NT2/D1 (cell line): ENCODE measurements at regions not wholly inside any gene's neighbourhood (a gene's known extent, or its start where the extent isn't known, plus 50 kb on each side); places are given as distances from the start of the nearest gene placed in this dataset.

Experiments
- DNase-seq: peaks from one replicate; pipeline ENCODE4 v3.0.0-alpha.2; 2011; ENCODE audit warnings: low read depth, low spot score
- H3K27me3 ChIP-seq: 2 replicates; pipeline ENCODE4 v1.6.0; 2011; ENCODE audit warnings: mild to moderate bottlenecking; ENCODE audit not compliant: insufficient read length, insufficient read depth
- H3K36me3 ChIP-seq: 2 replicates; pipeline ENCODE4 v1.6.1; 2011; ENCODE audit warnings: mild to moderate bottlenecking, low read length, mixed read lengths; ENCODE audit not compliant: insufficient read depth, insufficient read length
- H3K4me1 ChIP-seq: 2 replicates; pipeline ENCODE4 v1.5.1; 2011; ENCODE audit not compliant: insufficient read depth, insufficient read length
- H3K4me3 ChIP-seq: 2 replicates; pipeline ENCODE4 v1.5.1; 2011; ENCODE audit warnings: low read depth; ENCODE audit not compliant: insufficient read length
- H3K9ac ChIP-seq: 2 replicates; pipeline ENCODE4 v1.6.0; 2011; ENCODE audit warnings: low read depth; ENCODE audit not compliant: insufficient read length
- H3K9me3 ChIP-seq: 2 replicates; pipeline ENCODE4 v1.5.1; 2011; ENCODE audit warnings: mild to moderate bottlenecking, low read length; ENCODE audit not compliant: insufficient read depth
- SUZ12 ChIP-seq: IDR thresholded peaks from 2 replicates; pipeline ENCODE4 v1.6.1; 2011; ENCODE audit not compliant: insufficient read length, insufficient read depth; ENCODE audit errors: extremely low read depth
- YY1 ChIP-seq: IDR thresholded peaks from 2 replicates; pipeline ENCODE4 v1.6.1; 2011; ENCODE audit not compliant: insufficient read length, insufficient read depth
- ZNF274 ChIP-seq: IDR thresholded peaks from 2 replicates; pipeline ENCODE4 v1.6.1; 2011; ENCODE audit warnings: mild to moderate bottlenecking, low read depth, low read length

DNA sequence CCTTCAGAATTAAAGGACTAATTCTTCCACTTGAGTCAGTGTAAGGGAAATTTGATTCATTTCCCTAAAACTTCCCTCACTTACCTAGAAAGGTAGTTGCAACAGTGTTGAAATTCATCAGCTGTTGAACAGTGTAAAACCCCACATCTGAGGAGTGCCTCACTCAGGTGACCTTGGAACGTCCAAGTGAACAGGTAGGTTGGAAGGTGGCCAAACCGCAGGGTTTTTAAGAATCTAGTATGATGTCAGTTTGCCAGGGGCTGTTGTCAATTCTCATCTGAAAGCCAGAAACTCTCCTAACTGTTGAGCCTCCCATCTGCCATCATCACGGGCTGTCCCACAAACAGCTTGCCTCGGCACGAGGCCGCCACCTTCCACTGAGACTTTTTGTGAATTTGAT lies 105.7 kb downstream of the TMEM174 start:
- H3K9ac ChIP-seq = no peak overlapping the region
- peaks cover 3% of the 10 kb centered on the region for H3K4me1 ChIP-seq
- DNase-seq = no peak
- no peaks in the 10 kb centered on the region for H3K9me3 ChIP-seq
- H3K36me3 ChIP-seq = no peaks in the 10 kb centered on the region
- TF ChIP-seq ZNF274 = no peak
- TF ChIP-seq YY1 = no peak
- TF ChIP-seq SUZ12 = no peak
- no peak overlapping the region for H3K4me3 ChIP-seq
- no peaks in the 10 kb centered on the region for H3K27me3 ChIP-seq

GRCh38 chr5:73274881-73275663 lies 102.1 kb downstream of the TMEM174 start:
- no peaks in the 10 kb centered on the region for H3K9me3 ChIP-seq
- no peak overlapping the region for H3K9ac ChIP-seq
- H3K36me3 ChIP-seq = no peaks in the 10 kb centered on the region
- no peaks in the 10 kb centered on the region for H3K27me3 ChIP-seq
- H3K4me3 ChIP-seq = no peak overlapping the region
- no peaks in the 10 kb centered on the region for H3K4me1 ChIP-seq
- TF ChIP-seq SUZ12 = no peak
- no peak for TF ChIP-seq YY1
- TF ChIP-seq ZNF274 = no peak
- DNase-seq = no peak

DNA sequence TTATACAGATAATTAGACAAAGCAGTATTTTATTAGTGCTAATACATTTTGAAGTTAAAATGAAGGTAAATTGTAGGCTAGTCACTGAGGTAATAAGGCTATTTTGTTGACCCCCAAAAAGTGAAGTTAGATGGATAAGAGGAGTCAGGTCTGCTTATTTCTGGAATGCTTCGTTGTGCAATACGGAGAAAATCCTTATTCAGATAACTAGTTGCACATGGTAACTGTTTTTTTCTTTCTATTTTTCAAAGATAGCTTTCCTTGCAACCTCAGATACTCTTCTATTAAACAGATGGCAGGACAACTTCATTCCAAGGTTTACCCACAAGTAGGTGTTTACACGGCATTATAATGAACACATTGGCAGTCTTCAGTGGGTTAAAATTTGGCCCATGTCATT lies 101.1 kb downstream of the TMEM174 start:
- Histone ChIP-seq H3K36me3 (no peaks in the 10 kb centered on the region), H3K27me3 (no peaks in the 10 kb centered on the region), H3K9ac (no peak overlapping the region), H3K4me1 (no peaks in the 10 kb centered on the region), H3K9me3 (no peaks in the 10 kb centered on the region), H3K4me3 (no peak overlapping the region)
- no peak for DNase-seq
- TF ChIP-seq YY1 (no peak), ZNF274 (no peak), SUZ12 (no peak)

DNA sequence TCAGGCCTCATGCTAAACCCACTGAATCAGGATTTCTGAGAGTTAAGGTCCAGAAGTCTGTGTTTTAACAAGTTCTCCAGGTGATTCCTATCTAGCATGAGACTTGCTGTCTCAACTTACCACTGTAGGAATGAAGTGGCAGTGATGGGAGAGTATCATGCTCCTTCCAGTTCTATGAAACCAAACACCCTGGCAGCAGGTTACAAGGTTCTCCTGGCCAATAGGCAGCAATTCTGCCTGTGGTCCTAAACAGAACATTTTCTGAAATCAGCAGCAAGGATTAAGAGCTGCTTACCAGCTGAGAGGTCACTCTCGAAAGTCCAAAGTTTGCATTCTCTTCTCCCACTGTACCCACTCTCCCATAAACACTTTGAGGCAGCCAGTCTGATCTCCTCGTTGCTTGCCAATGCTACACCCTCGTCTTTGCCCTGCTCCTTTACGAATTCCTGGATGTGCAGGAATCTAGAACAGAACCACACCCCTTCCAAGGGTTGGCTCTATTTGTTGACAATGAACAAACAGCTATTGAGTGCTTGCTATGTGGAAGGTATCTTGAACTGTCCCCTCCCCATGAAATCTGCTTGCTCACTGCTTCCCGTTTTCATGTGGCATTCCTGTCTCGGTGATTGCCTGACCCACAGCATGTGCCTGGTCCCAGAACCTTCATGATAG lies 100.5 kb downstream of the TMEM174 start:
- H3K9me3 ChIP-seq = no peaks in the 10 kb centered on the region
- no peak for DNase-seq
- no peaks in the 10 kb centered on the region for H3K36me3 ChIP-seq
- TF ChIP-seq SUZ12 (no peak), ZNF274 (no peak), YY1 (no peak)
- no peak overlapping the region for H3K9ac ChIP-seq
- no peak overlapping the region for H3K4me3 ChIP-seq
- no peaks in the 10 kb centered on the region for H3K27me3 ChIP-seq
- H3K4me1 ChIP-seq = no peaks in the 10 kb centered on the region

DNA sequence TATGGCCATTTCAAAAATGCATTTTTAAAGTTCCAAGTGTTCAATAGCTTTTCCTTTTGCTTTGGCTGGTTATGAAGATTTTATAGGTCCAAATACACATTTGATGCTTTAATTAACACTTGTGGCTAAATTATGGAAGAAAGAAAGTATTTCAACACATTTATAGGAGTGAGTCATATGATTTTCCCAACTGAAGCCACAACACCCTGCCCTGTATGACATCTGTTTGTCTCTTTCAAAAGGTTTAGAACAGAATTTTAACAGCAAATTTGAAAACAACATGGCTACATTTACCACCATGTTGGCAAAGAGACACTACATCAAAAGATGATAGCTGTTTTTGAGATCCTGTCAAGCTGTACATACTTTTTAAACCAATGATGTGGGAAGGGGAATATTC lies 99.4 kb downstream of the TMEM174 start:
- no peak for DNase-seq
- no peaks in the 10 kb centered on the region for H3K36me3 ChIP-seq
- no peaks in the 10 kb centered on the region for H3K27me3 ChIP-seq
- H3K9ac ChIP-seq = no peak overlapping the region
- TF ChIP-seq YY1 (no peak), ZNF274 (no peak), SUZ12 (no peak)
- no peak overlapping the region for H3K4me3 ChIP-seq
- H3K9me3 ChIP-seq = no peaks in the 10 kb centered on the region
- H3K4me1 ChIP-seq = no peaks in the 10 kb centered on the region

- TF ChIP-seq SUZ12 (no peak), ZNF274 (no peak), YY1 (no peak)
- Histone ChIP-seq H3K4me1 (peaks cover 2% of the 10 kb centered on the region), H3K9me3 (no peaks in the 10 kb centered on the region), H3K4me3 (no peak overlapping the region), H3K36me3 (no peaks in the 10 kb centered on the region), H3K27me3 (no peaks in the 10 kb centered on the region), H3K9ac (no peak overlapping the region)
- DNase-seq = no peak
Observed at GRCh38 chr5:73268826-73269225, 95.8 kb downstream of the TMEM174 start.

DNA sequence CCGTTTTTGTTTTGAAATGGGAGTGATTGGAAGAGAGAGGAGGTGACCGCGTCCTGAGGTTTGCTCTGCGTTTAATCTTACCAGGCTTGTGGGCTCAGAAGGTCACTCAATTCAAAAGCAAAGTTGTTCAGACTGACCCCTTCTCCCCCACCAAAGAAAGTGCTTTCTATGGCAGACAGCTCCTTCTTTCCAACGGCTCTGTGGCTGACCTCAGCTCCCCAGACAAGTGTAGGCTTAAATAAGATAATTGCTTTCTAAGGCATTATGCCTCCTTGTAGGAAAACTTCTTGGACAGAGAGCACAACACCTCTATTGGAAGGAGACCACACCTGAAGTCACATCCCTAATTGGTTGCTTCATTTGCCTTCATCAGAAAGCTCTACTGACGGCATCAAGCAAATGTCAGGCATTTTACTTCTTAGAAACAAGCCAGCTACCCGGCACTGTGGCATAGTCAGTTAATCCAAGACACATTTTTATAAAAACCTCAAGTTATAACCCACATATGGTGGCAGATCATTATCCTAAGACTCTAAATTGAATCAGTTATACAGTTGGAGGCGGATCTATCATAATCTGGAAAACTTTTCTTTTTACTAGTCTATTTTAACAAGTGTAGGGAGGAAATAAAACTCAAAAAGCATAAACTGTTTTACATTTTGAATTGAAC lies 94.9 kb downstream of the TMEM174 start:
- Histone ChIP-seq H3K27me3 (no peaks in the 10 kb centered on the region), H3K4me3 (no peak overlapping the region), H3K36me3 (no peaks in the 10 kb centered on the region), H3K4me1 (peaks cover 2% of the 10 kb centered on the region), H3K9me3 (no peaks in the 10 kb centered on the region), H3K9ac (no peak overlapping the region)
- DNase-seq = no peak
- TF ChIP-seq ZNF274 = no peak
- no peak for TF ChIP-seq SUZ12
- no peak for TF ChIP-seq YY1
